ENCODE measurements at regions not wholly inside any gene's neighbourhood (a gene's known extent, or its start where the extent isn't known, plus 50 kb on each side); places are given as distances from the start of the nearest gene placed in this dataset.

GRCh38 chr4:163878336-163879121, 384.0 kb downstream of the TMA16 start:
- no peak overlapping the region for H3K18ac ChIP-seq (ENCODE audit: insufficient read length, low read depth, low read length)
- no peaks in the 10 kb centered on the region for H3K9me3 ChIP-seq (ENCODE audit: control insufficient read depth, low read depth, low read length)
- no peak for TF ChIP-seq CTCF (conservative IDR thresholded peaks at IDR 0.05)
- H2BK5ac ChIP-seq (ENCODE audit: insufficient read length, low read length) = no peak overlapping the region
- no peak overlapping the region for H4K91ac ChIP-seq (ENCODE audit: insufficient read length, low read depth, low read length)
- H2BK15ac ChIP-seq (ENCODE audit: low read depth, low read length) = no peak overlapping the region
- H3K23ac ChIP-seq (ENCODE audit: insufficient read length, low read depth, low read length) = no peak overlapping the region
- no peak overlapping the region for H2BK20ac ChIP-seq (ENCODE audit: low read depth, low read length, poor library complexity, severe bottlenecking)
- H3K23me2 ChIP-seq (ENCODE audit: insufficient read length, low read depth, low read length, poor library complexity, severe bottlenecking) = no peaks in the 10 kb centered on the region
- no peak overlapping the region for H3K27ac ChIP-seq (ENCODE audit: insufficient read length, low read depth, low read length)
- no peaks in the 10 kb centered on the region for H3K27me3 ChIP-seq (ENCODE audit: insufficient read depth, low read length)
- H4K5ac ChIP-seq (ENCODE audit: insufficient read length, low read depth, low read length) = no peak overlapping the region
- no CpG with 5 or more reads among the region's 3 CpGs for WGBS (ENCODE audit: extremely low coverage, insufficient read length, low lambda C conversion rate)
- no peaks in the 10 kb centered on the region for H3K79me2 ChIP-seq (ENCODE audit: insufficient read depth, low read length)
- H3K36me3 Mint-ChIP-seq (ENCODE audit: insufficient read depth in 1 of 3, low read depth in 3 of 3) = no peaks in the 10 kb centered on the region
- H3K4me1 ChIP-seq (ENCODE audit: insufficient read depth, low read length) = no peaks in the 10 kb centered on the region
- no peak overlapping the region for H3K14ac ChIP-seq (ENCODE audit: insufficient read depth, low read length)
- no peaks in the 10 kb centered on the region for H3K27me3 Mint-ChIP-seq (ENCODE audit: low read depth)
- no peak overlapping the region for H3K9ac ChIP-seq (ENCODE audit: extremely low read depth, insufficient read length, low read length)
- H3K4me3 Mint-ChIP-seq = no peak overlapping the region
- no peak overlapping the region for H3T11ph ChIP-seq (ENCODE audit: low read length)
- H3K4me1 Mint-ChIP-seq = no peaks in the 10 kb centered on the region
- H3K9me3 Mint-ChIP-seq = no peaks in the 10 kb centered on the region
- H2AK5ac ChIP-seq (ENCODE audit: insufficient read length, low read length) = no peak overlapping the region
- H3K4me2 ChIP-seq (ENCODE audit: insufficient read depth, insufficient read length, low read length) = no peak overlapping the region
- no peaks in the 10 kb centered on the region for H4K20me1 ChIP-seq (ENCODE audit: control insufficient read depth, insufficient read depth, insufficient read length)
- H3K56ac ChIP-seq (ENCODE audit: insufficient read length, low read depth, low read length) = no peak overlapping the region
- no peak overlapping the region for H2AFZ ChIP-seq (ENCODE audit: low read length)
- no peak for DNase-seq
- H4K8ac ChIP-seq (replicated peaks; ENCODE audit: insufficient read length, low read depth, low read length) = no peak overlapping the region
- no peak overlapping the region for H2BK120ac ChIP-seq (ENCODE audit: low read depth, low read length, poor library complexity, severe bottlenecking)
- H3K27ac Mint-ChIP-seq = no peak overlapping the region
- H2BK12ac ChIP-seq (ENCODE audit: insufficient read length, low read depth, low read length) = no peak overlapping the region
- H3K79me1 ChIP-seq (ENCODE audit: insufficient read depth, low read depth, low read length, poor library complexity, severe bottlenecking) = no peaks in the 10 kb centered on the region
- no peak overlapping the region for H3K4ac ChIP-seq (ENCODE audit: low read depth, low read length)
